ENCODE measurements at regions not wholly inside any gene's neighbourhood (a gene's known extent, or its start where the extent isn't known, plus 50 kb on each side); places are given as distances from the start of the nearest gene placed in this dataset.

DNA sequence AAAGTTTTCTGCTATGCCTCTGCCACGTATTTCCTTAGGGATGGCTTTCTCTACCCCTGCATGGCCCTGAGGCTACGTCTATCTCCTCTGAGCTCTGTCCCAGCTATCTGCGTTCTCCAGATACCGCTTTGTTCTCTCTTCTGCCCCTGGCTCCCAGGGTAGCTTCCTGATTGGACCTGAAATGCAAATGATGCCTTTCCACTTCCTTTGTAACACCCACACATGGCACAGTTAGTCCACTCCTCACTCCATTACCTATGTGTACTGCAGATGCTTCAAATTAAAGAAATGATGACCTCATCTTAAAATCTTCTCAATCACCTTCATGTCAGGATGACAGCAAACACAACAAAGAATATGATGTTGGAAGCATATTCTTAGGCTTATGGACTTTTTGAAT lies 138.6 kb upstream of the POGK start:
- no peaks in the 10 kb centered on the region for H3K9me3 ChIP-seq (ENCODE audit: control insufficient read depth in 1 of 2, low read length in 2 of 2)
- no peaks in the 10 kb centered on the region for H3K36me3 ChIP-seq (ENCODE audit: control insufficient read depth in 1 of 2, insufficient read depth in 2 of 2, low read length in 2 of 2)
- H3K27me3 ChIP-seq (ENCODE audit: low read depth, low read length): no peaks in the 10 kb centered on the region
- H3K4me1 ChIP-seq (ENCODE audit: control insufficient read depth in 1 of 2, insufficient read depth in 2 of 2, low read length in 2 of 2): no peaks in the 10 kb centered on the region
- no peak overlapping the region for H3K4me3 ChIP-seq (ENCODE audit: low read depth in 1 of 2, low read length in 2 of 2)
- H3K27ac ChIP-seq (ENCODE audit: low read length): no peak overlapping the region

- Histone ChIP-seq H3K4me1 (ENCODE audit: control insufficient read depth in 1 of 2, insufficient read depth in 2 of 2, low read length in 2 of 2) (no peaks in the 10 kb centered on the region), H3K27me3 (ENCODE audit: low read depth, low read length) (no peaks in the 10 kb centered on the region), H3K27ac (ENCODE audit: low read length) (no peak overlapping the region), H3K4me3 (ENCODE audit: low read depth in 1 of 2, low read length in 2 of 2) (no peak overlapping the region), H3K36me3 (ENCODE audit: control insufficient read depth in 1 of 2, insufficient read depth in 2 of 2, low read length in 2 of 2) (no peaks in the 10 kb centered on the region), H3K9me3 (ENCODE audit: control insufficient read depth in 1 of 2, low read length in 2 of 2) (no peaks in the 10 kb centered on the region)
These were observed 137.6 kb upstream of the POGK start for GRCh38 chr1:166701603-166702100.

DNA sequence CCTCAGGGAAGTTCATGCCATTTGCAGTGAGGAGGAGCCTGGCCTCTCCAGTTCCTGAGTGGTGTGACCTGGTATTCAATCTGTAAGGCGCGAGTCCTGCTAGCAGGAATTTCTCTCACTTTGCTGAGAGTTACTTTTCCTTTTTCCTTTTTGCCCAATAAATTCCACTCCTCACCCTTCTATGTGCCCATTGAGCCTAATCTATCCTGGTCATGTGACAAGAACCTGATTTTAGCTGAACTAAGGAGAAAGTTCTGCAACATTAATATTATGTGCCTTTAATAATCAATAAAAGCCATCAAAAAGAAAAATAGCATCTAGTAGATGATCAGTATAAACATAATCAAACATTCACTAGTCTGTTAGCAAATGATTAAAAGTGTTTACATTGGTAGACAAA lies 136.1 kb upstream of the POGK start:
- H3K9me3 ChIP-seq (ENCODE audit: control insufficient read depth in 1 of 2, low read length in 2 of 2): no peaks in the 10 kb centered on the region
- H3K36me3 ChIP-seq (ENCODE audit: control insufficient read depth in 1 of 2, insufficient read depth in 2 of 2, low read length in 2 of 2): no peaks in the 10 kb centered on the region
- no peak overlapping the region for H3K4me3 ChIP-seq (ENCODE audit: low read depth in 1 of 2, low read length in 2 of 2)
- H3K4me1 ChIP-seq (ENCODE audit: control insufficient read depth in 1 of 2, insufficient read depth in 2 of 2, low read length in 2 of 2): no peaks in the 10 kb centered on the region
- H3K27ac ChIP-seq (ENCODE audit: low read length): no peak overlapping the region
- H3K27me3 ChIP-seq (ENCODE audit: low read depth, low read length): no peaks in the 10 kb centered on the region

GRCh38 chr1:166703726-166704462 lies 135.4 kb upstream of the POGK start:
- no peak overlapping the region for H3K4me3 ChIP-seq (ENCODE audit: low read depth in 1 of 2, low read length in 2 of 2)
- no peak overlapping the region for H3K27ac ChIP-seq (ENCODE audit: low read length)
- H3K27me3 ChIP-seq (ENCODE audit: low read depth, low read length): no peaks in the 10 kb centered on the region
- H3K9me3 ChIP-seq (ENCODE audit: control insufficient read depth in 1 of 2, low read length in 2 of 2): no peaks in the 10 kb centered on the region
- H3K4me1 ChIP-seq (ENCODE audit: control insufficient read depth in 1 of 2, insufficient read depth in 2 of 2, low read length in 2 of 2): no peaks in the 10 kb centered on the region
- H3K36me3 ChIP-seq (ENCODE audit: control insufficient read depth in 1 of 2, insufficient read depth in 2 of 2, low read length in 2 of 2): no peaks in the 10 kb centered on the region

DNA sequence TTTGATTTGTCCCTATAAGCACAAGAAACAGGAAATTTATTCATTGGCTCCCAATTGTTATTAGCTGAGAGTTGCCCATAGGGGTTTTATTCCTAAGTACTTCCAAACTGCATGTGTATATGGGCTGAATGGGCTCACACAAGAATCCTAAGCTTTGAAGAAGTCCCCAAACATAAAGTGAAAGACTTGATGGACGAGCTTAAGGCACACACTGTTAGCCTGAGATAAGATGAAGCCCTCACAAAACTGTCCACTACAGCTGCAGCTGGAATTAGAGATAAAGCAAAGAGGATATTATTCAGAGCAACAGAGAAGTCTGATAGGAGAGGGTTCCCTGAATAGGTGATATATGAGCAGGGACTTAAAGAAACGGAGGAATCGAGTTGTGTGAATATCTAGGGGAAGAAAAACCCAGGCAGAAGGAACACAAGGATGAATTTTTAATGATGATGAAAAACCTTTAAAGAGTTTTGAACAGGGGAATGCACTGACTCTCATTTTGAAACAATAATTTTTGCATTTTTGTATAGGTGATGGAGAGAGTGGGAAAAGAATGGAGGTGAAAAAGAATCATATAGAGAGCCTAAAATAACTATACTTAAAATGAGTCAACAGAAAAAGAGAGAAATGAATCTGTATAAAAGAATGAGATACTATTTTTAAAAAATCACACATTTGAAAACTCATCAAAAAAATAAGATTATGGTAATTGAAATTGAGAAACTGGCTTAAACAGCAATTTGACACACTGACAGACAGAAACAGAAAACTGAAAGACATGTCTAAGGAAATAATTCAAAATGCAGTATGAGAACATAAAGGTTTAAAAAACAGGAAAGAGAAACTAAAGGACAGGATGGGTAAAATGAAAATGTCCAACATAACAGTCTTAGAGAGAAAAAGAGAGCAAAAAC lies 133.6 kb upstream of the POGK start:
- Histone ChIP-seq H3K27ac (ENCODE audit: low read length) (no peak overlapping the region), H3K27me3 (ENCODE audit: low read depth, low read length) (no peaks in the 10 kb centered on the region), H3K36me3 (ENCODE audit: control insufficient read depth in 1 of 2, insufficient read depth in 2 of 2, low read length in 2 of 2) (no peaks in the 10 kb centered on the region), H3K9me3 (ENCODE audit: control insufficient read depth in 1 of 2, low read length in 2 of 2) (no peaks in the 10 kb centered on the region), H3K4me3 (ENCODE audit: low read depth in 1 of 2, low read length in 2 of 2) (no peak overlapping the region), H3K4me1 (ENCODE audit: control insufficient read depth in 1 of 2, insufficient read depth in 2 of 2, low read length in 2 of 2) (no peaks in the 10 kb centered on the region)

- Histone ChIP-seq H3K9me3 (ENCODE audit: control insufficient read depth in 1 of 2, low read length in 2 of 2) (no peaks in the 10 kb centered on the region), H3K27ac (ENCODE audit: low read length) (no peak overlapping the region), H3K4me1 (ENCODE audit: control insufficient read depth in 1 of 2, insufficient read depth in 2 of 2, low read length in 2 of 2) (no peaks in the 10 kb centered on the region), H3K4me3 (ENCODE audit: low read depth in 1 of 2, low read length in 2 of 2) (no peak overlapping the region), H3K36me3 (ENCODE audit: control insufficient read depth in 1 of 2, insufficient read depth in 2 of 2, low read length in 2 of 2) (no peaks in the 10 kb centered on the region), H3K27me3 (ENCODE audit: low read depth, low read length) (no peaks in the 10 kb centered on the region)
These were observed 122.7 kb upstream of the POGK start for GRCh38 chr1:166716620-166717019.

- H3K4me1 ChIP-seq (ENCODE audit: control insufficient read depth in 1 of 2, insufficient read depth in 2 of 2, low read length in 2 of 2): no peaks in the 10 kb centered on the region
- no peak overlapping the region for H3K27ac ChIP-seq (ENCODE audit: low read length)
- H3K4me3 ChIP-seq (ENCODE audit: low read depth in 1 of 2, low read length in 2 of 2): no peak overlapping the region
- no peaks in the 10 kb centered on the region for H3K36me3 ChIP-seq (ENCODE audit: control insufficient read depth in 1 of 2, insufficient read depth in 2 of 2, low read length in 2 of 2)
- H3K9me3 ChIP-seq (ENCODE audit: control insufficient read depth in 1 of 2, low read length in 2 of 2): no peaks in the 10 kb centered on the region
- H3K27me3 ChIP-seq (ENCODE audit: low read depth, low read length): no peaks in the 10 kb centered on the region
These were observed 118.1 kb upstream of the POGK start for GRCh38 chr1:166721145-166721544.

- H3K9me3 ChIP-seq (ENCODE audit: control insufficient read depth in 1 of 2, low read length in 2 of 2): peaks cover 0 to 11% of the 10 kb centered on the region in 2 donors
- no peaks in the 10 kb centered on the region for H3K36me3 ChIP-seq (ENCODE audit: control insufficient read depth in 1 of 2, insufficient read depth in 2 of 2, low read length in 2 of 2)
These were observed 108.9 kb upstream of the POGK start for GRCh38 chr1:166730299-166730888.

DNA sequence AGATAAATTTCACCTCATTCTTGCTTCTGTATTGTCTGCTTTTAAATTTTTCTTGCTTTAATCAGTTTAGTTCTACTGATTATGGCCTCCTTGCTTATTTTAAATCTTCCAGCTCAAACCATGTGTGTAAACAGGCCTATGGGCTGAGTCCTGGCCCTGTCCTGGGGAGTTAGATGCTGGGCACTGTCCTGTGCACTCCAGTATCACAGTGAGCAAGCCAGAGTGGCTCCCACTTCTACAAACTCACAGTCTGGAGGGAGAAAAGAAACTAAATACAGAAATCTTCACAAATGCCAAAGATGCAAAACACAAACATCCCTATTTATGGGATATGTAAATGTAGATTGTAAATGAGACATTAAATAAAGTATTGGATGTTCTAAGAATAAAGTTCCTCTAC lies 101.1 kb upstream of the POGK start:
- H3K27me3 ChIP-seq (ENCODE audit: low read depth, low read length): no peaks in the 10 kb centered on the region
- no peaks in the 10 kb centered on the region for H3K36me3 ChIP-seq (ENCODE audit: control insufficient read depth in 1 of 2, insufficient read depth in 2 of 2, low read length in 2 of 2)
- H3K9me3 ChIP-seq (ENCODE audit: control insufficient read depth in 1 of 2, low read length in 2 of 2): peaks cover 0 to 3% of the 10 kb centered on the region in 2 donors
- no peaks in the 10 kb centered on the region for H3K4me1 ChIP-seq (ENCODE audit: control insufficient read depth in 1 of 2, insufficient read depth in 2 of 2, low read length in 2 of 2)
- H3K27ac ChIP-seq (ENCODE audit: low read length): no peak overlapping the region
- no peak overlapping the region for H3K4me3 ChIP-seq (ENCODE audit: low read depth in 1 of 2, low read length in 2 of 2)

More at GRCh38 chr1:166730299-166730888, 108.9 kb upstream of the POGK start:
- Histone ChIP-seq H3K4me3 (ENCODE audit: low read depth in 1 of 2, low read length in 2 of 2) (no peak overlapping the region), H3K27me3 (ENCODE audit: low read depth, low read length) (no peaks in the 10 kb centered on the region), H3K4me1 (ENCODE audit: control insufficient read depth in 1 of 2, insufficient read depth in 2 of 2, low read length in 2 of 2) (no peaks in the 10 kb centered on the region), H3K27ac (ENCODE audit: low read length) (no peak overlapping the region)

GRCh38 chr1:166738873-166739272 lies 100.4 kb upstream of the POGK start:
- Histone ChIP-seq H3K9me3 (ENCODE audit: control insufficient read depth in 1 of 2, low read length in 2 of 2) (peaks cover 0 to 3% of the 10 kb centered on the region in 2 donors), H3K4me1 (ENCODE audit: control insufficient read depth in 1 of 2, insufficient read depth in 2 of 2, low read length in 2 of 2) (no peaks in the 10 kb centered on the region), H3K36me3 (ENCODE audit: control insufficient read depth in 1 of 2, insufficient read depth in 2 of 2, low read length in 2 of 2) (no peaks in the 10 kb centered on the region), H3K4me3 (ENCODE audit: low read depth in 1 of 2, low read length in 2 of 2) (no peak overlapping the region), H3K27ac (ENCODE audit: low read length) (no peak overlapping the region), H3K27me3 (ENCODE audit: low read depth, low read length) (no peaks in the 10 kb centered on the region)

- no peak overlapping the region for H3K4me3 ChIP-seq (ENCODE audit: low read depth in 1 of 2, low read length in 2 of 2)
- peaks cover under 1 to 8% of the 10 kb centered on the region in 2 donors for H3K9me3 ChIP-seq (ENCODE audit: control insufficient read depth in 1 of 2, low read length in 2 of 2)
- H3K4me1 ChIP-seq (ENCODE audit: control insufficient read depth in 1 of 2, insufficient read depth in 2 of 2, low read length in 2 of 2): no peaks in the 10 kb centered on the region
- no peaks in the 10 kb centered on the region for H3K27me3 ChIP-seq (ENCODE audit: low read depth, low read length)
- H3K36me3 ChIP-seq (ENCODE audit: control insufficient read depth in 1 of 2, insufficient read depth in 2 of 2, low read length in 2 of 2): no peaks in the 10 kb centered on the region
- no peak overlapping the region for H3K27ac ChIP-seq (ENCODE audit: low read length)
These were observed 98.5 kb upstream of the POGK start for GRCh38 chr1:166740668-166741276.

Data from muscle layer of duodenum (tissue), 2 donors.